Fibroblast of lung (primary cell): ENCODE measurements at regions not wholly inside any gene's neighbourhood (a gene's known extent, or its start where the extent isn't known, plus 50 kb on each side); places are given as distances from the start of the nearest gene placed in this dataset.

Experiments used
- CTCF ChIP-seq, 2 donors: IDR thresholded peaks in 1 of 2; conservative IDR thresholded peaks in 1 of 2; 1 replicate in 1 of 2; 2 replicates in 1 of 2; pipeline ENCODE4 v1.5.1; 2011 to 2012; ENCODE audit warnings: low read length in 2 of 2, control low read depth in 1 of 2, inconsistent platforms in 1 of 2, low read depth in 1 of 2, mild to moderate bottlenecking in 1 of 2
- EZH2 ChIP-seq: IDR thresholded peaks from 2 replicates; pipeline ENCODE4 v1.5.1; 2012; ENCODE audit warnings: low read length, control low read depth, mild to moderate bottlenecking; ENCODE audit errors: missing control alignments

GRCh38 chr5:83856881-83857280, 136.2 kb upstream of the HAPLN1 start:
- TF ChIP-seq CTCF (conservative IDR thresholded peaks at IDR 0.05 in 1 of 2, IDR thresholded peaks at IDR 0.05 in 1 of 2; ENCODE audit: low read depth in 1 of 2, low read length in 2 of 2): no peak
- TF ChIP-seq EZH2: no peak
